GM18858 (cell line): ENCODE measurements at regions not wholly inside any gene's neighbourhood (a gene's known extent, or its start where the extent isn't known, plus 50 kb on each side); places are given as distances from the start of the nearest gene placed in this dataset.
"Not testable (repeated sequence)": the region's sequence is repeated elsewhere in the genome, so short reads cannot be mapped to it uniquely, and the experiment has no call there.

Experiments
- ATAC-seq: cut with Tn5 transposase; IDR thresholded peaks from one replicate; pipeline ENCODE4 v1.9.1; 2021; ENCODE audit not compliant: unreplicated experiment

DNA sequence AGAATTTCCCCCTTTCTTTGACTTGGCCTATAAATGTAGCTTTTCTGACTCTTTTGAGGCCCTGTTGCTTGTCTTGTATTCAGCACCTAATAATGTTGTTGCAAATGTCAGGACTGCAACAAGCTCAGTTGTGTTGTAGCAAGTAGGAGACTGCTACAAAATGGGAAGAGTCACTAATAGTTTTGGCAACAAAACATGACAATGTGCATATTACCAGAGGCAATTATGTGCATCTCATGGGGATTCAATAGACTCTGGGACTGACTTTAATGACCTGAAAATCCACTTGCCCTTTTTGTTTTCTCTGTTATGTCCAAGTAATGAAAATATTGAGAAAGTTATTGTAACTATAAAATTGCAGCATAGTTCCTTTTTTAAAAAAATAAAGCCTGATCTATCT, 368.4 kb downstream of the OSTF1 start:
- ATAC-seq = no peak

DNA sequence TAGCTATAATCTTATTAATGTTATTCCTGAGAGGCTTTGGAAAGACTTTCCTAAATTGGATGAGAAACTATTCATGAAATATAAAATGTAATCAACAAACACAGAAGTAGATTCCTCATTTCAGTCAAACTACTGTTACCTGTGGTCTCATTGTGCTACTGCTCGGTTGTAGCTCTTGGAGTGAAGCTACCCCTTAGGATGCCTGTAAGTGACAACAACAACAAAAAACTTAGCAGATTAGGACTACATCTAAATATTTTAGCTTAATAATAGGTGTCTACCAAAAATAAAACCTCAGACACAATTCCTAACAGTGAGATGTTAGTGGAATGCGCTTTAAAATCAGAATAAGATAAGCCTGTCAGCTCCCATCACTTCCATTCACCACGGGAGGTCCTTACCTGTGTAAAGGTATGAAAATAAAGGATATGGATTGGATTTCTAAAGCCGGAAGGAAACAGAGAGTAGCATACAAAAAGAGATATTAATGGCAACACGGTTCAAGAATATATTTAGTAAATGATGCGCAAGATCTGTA, 369.2 kb downstream of the OSTF1 start:
- no peak for ATAC-seq

DNA sequence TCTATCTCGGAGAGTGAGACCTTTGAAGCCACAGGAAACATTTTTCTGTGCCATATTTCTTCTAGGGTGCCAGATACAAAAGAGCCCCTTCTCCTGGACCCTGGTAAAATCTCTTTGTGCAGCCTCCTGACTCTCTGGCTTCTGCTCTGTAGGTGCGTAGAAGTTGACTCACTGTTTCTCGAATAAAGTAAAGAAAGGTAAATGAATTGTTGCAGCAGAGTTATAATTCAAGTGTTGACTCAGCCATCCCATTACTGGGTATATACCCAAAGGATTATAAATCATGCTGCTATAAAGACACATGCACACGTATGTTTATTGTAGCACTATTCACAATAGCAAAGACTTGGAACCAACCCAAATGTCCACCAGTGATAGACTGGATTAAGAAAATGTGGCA, 371.0 kb downstream of the OSTF1 start:
- not testable (repeated sequence) for ATAC-seq

DNA sequence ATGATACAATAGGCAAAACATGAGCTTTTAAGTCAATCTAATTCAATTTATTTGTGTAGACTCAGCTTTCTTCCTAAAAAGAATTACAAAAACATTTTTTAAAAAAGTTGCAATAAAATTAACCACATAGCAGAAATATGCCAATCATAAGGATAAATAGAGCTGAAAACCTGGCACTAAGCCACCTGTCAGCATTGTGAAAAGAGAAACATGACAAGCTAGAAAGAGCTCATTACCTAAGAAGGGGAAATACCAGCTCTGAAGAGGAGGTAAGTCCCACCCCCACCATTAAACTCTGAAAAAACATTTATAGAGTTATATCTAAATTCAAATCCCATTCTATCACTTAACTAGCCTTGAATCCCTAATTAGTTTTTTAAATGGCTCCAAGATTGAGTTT, 372.9 kb downstream of the OSTF1 start:
- no peak for ATAC-seq

DNA sequence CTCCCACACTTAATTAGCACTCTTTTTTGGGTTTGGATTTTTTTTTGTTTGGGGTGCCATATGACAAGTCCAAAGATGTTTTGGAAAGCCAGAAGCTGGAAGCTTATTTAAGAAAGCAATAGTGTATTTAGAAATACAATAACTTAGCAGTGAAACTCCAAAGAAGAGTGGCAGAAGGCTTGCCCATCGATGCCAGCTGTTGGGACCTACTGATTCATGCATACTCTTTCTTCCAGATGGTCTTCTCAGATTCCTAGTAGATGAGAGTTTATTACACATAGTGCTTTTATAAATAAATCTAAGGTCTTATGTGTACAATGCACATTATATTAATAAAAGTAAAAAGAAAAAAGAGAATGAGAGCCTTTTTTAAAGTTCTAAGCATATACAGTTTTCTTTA, 374.6 kb downstream of the OSTF1 start:
- ATAC-seq = no peak

DNA sequence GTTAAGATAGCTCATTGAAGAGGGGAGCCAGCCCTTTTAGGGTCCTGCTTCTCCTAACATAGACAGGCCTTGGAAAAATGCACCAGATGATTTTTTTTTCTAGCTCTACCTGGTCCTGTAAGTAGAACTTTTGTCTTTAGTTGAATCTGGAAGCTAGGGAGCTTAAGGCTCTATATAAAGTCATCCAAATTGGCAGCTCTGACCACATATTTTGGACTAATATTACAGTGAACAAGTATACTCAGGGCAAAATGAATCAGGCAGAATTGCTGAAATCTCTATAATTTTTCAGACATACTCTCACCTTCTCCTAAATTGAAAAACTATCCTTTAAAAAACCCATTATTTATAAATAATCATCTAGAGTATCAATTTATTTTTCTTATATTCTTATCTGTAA, 375.6 kb downstream of the OSTF1 start:
- no peak for ATAC-seq

DNA sequence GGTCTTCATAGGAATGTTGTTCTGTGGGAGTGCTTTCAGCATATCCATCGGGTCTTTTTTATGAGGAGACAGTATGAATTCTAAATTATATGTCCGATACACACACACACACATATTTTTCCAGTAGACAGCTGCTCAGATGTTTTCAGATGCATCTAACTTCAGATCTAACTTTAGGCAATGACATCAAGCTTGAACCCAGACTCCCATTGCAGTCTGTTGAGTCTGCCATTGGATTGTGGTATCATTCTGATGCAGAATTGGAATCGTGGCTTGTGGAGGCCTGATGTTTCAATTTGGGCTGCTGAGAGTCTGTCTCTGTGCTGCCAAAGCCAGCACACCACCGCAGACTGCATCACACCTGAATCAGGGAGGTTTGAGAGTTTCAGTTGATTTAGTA, 376.4 kb downstream of the OSTF1 start:
- ATAC-seq = no peak

DNA sequence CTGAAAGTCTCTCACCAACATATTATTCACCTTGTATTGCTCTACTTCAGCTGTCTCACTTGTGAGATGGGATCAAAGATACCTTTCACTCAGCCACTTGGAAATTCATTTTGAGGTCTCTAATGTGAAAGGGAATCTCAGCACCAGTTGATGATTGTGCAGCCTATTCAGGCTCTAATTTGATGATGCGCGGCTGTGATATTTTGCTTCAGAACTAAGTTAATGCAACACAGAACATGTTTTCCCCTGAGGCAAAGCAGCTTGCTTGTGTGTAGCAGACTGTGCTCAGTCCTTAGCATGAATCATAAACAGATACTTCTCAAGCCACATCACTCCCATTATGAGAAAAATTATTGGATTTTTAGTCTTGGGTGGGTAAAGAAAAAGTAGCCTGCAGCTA, 378.8 kb downstream of the OSTF1 start:
- ATAC-seq = no peak

DNA sequence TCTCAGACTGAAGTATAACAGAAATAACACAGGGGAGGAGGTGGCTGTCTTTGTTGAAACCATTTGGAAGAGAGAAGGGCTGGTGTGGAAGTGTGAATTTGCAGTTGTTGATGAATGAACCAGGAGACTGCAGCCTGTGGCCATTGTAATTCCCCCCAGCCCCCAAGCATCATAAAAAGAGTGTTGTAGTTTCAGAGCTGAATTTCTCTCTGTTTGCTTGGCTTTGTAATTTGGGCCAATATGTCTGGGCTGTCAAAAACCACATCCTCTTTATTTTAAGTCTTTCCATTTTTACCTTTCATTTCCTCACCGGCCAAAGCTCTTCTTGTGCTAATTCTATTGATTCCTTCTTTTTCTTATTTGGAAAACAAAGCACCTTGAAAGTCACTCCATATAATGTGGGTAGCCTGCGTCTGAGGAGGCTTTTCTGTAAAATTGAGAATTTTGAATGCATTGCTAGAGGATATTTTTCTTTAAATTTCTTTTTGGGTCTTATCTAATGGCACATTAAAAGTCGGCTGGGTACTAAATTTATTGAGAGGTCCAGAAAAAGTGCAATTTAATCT, 383.3 kb downstream of the OSTF1 start:
- no peak for ATAC-seq

DNA sequence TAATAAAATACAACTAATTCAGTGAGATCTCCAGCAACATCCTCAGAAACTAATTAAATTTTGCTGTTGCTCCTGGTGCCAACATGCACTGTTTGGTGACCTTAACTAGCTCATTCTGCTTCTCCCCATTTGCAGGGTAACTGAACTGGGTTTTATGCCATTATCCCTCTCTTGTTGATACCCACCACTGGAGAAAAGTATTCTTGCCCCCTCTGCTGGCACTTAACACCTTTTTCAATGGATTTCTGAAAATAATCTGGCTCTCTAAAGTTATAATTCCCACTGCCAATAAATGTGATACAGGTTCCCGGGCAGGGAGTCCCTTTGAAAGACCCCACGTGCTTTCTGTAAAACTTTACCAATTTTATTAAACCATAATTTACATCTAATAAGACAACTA, 394.3 kb downstream of the OSTF1 start:
- ATAC-seq = no peak

DNA sequence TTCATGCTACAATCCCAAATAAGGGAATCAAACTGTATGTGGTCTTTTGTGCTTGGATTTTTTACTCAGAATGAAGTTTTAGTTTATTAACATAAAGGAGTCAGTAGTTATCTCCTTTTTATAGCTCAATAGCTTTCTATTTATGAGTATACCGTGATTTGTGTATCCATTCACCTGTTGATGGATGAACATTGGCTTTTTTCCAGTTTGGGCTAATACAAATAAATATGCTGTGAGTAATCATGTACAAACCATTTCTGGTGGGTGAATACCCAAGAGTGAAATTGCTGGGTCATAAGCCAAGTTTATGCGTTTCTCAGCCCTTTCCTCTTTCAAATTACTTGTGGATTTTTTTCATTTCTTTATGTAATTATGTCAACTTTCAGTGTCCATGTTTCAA, 395.3 kb downstream of the OSTF1 start:
- ATAC-seq = no peak

DNA sequence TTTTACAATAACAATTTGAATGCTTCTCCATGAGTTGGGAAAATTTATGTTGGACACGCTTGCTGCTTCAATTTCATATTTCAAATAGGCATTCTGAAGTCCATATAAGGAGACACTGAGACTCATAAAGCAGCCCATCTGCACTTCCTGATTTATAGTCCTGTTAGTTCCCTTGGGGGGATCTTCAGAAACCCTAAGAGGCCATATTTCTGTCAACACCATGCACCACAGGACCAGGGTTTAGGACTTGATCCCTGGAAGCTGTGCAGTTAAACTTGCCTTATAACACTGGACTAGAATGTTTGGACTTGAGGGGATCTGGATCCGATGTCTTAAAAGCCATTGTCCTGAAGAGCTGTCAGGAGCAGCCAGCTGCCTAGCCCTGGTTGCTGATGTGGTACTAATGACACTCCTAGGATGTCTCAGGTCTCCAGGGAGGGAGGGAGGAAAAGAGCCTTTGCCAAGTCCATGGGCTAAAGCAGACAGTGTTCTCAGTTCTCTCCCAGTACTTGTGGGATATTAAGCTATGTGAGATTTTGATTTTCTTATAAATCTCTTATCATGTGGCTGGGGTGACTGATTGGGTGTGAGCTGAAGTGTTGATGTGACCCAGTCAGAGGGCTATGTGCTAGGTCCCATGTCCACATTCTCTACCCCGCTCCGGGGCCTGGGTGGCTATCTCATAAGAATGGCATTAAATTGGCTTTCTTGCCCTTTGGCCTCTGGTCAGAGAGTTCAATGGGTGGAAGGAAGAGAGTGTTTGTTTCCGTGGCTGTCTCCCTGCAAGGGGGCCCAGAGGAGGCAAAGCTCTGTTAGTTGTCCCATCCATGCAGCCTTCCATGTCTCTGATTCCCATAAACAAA, 399.8 kb downstream of the OSTF1 start:
- ATAC-seq = no peak

DNA sequence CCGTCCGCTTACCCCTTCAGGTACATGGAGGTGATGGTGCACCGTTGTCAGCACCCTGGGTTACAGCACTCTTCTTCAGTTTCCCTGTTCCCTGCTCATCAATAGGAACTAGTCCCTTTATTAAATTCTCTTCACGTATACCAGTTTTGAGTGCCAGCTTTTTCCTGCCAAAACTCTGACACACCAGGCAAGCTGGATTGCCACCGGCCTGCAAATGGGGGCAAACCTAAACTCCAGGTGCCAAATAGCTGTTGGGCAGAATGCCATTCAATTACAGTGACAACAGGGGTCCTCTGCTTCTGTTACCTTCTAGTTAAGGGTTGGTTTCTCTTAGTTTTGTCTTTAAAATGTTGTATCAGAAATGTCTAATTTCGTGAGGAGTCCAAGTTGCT, 400.4 kb downstream of the OSTF1 start:
- no peak for ATAC-seq

DNA sequence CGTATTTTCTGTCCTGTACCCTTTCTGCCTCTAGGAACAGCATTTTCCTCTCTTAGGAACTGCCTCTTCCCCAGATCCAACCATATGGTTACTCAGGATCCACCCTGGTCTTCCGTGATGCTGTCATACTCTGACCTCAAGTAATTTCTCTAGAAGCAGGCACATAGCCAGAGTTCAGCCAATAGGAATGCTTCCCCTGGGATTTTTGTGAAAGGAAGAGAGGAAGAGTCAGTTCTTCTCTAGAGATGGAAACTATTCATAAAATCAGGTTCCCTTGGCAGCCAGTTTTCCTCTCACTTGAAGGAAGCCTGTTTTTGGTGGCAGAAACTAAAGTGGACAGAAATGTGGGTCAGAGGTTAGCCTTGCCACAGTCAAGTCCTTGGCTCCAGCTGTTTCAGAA, 400.1 kb upstream of the PCSK5 start:
- ATAC-seq = no peak

DNA sequence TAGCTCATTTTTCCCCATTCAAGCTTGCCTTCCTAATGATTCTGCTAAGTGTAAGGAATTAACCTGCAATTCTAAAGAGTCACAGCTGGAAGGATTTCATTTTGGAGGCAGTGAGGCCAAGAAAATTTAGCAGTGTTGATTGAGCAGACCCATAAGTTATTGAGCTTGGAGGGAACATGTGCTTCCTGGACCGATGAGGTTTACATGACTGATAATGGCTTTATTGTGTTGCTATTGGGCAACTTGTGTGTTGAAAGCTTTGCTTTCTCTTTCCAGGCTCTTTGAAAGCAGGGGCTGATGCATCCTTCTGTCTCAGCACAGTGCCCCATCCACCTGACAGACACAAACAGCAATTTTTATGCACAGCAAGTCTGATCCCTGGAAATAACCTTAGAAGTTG, 398.9 kb upstream of the PCSK5 start:
- ATAC-seq = no peak

DNA sequence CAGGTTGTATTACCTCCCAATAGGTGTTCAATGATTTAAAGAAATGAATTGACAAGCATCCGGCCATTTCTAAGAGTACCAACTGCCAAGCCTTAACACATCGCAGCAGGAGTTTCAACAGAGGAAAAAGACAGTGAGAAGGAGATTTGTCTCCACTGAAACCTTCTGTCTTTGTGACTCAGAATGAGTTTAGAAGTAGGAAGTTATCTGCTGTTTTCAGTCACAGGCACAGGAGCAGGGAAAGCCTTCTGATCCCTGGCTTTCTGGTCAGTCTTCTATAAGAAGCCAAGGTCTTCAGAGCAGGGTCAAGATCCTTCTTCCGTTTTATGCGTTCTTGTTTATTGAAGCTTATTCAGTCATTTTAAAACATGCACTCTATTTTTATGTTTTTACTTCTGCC, 390.7 kb upstream of the PCSK5 start:
- ATAC-seq = no peak

DNA sequence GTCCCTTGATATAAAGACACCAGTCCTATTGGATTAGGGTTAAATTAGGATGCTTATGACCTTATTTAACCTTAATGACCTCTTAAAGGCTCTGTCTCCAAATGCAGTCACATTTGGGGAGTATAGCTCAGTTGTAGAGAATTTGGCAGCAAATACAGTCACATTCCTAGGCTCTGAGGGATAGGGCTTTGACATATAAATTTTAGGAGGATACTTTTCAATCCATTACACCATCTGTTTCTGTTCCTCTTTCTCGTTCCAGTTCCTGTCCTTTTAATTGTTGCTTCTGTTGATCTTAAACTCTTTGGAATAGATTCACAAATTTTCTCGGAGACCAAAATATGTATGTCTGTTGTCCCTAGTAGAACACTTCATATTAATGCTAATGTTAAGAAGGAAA, 390.0 kb upstream of the PCSK5 start:
- ATAC-seq = no peak

DNA sequence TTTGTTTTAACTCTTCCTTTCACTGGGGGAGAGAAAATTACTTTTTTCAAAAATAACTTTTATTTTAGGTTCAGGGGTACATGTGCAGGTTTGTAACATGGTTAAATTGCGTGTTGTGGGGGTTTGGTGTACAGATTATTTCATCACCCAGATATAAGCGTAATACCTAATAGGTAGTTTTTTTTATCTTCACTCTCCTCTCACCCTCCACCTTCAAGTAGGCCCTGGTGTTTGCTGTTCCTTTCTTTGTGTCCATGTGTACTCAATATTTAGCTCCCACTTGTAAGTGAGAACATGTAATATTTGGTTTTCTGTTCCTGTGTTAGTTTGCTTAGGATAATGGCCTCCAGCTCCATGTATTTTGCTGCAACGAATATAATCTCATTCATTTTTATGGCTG, 389.5 kb upstream of the PCSK5 start:
- not testable (repeated sequence) for ATAC-seq

DNA sequence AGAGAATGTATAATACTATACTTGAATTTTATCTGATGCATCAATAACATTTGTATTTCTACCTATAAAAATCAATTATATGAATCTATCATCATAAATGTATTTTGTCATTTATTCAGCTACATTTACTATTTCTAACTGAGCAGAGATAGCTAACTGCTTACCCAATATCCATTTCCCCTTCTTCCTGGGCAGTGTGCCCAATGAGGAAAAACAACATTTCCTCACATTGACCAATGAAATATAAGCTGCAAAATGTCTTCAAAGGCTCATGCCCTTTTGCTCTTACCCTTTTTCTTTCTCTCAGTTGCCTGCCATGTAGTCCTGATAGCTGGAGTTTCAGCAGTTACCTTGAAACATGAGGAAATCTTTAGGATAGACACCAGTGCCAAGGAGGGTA, 385.8 kb upstream of the PCSK5 start:
- ATAC-seq = no peak

DNA sequence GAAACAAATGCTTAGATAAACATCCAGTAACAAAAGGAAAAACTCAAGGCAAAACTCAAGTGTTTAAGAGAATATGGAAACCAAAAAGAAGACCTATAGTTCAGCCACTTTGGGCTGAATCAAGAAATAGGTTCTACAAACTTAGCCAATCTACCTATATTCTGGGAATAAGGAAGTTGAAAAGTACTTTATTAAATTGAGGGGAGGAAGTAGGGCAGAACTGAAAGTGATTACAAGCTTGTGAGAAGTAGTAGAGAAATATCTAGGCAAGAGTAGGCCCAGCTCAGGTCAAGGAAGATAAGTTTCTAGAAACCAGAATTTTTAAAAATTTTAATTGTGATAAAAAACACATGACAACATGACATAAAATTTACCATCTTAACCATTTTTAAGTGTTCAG, 384.8 kb upstream of the PCSK5 start:
- ATAC-seq = no peak

DNA sequence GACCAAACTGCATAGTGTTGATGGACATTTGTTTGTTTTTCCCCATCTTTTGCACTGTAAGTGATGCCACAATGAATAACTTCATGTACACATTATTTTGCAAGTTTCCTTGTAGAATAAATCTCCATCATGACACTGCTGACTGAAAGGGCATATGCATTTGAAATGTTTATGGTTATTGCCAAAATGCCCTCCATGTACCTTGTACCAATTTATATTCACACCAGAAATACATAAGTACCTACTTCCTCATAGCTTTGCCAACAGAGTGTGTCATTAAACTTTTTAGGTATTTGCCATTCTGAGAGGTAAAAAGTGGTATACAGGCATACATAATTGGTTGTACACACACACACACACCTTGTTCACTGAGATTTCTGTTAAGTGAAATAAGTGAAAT, 361.0 kb upstream of the PCSK5 start:
- no peak for ATAC-seq

DNA sequence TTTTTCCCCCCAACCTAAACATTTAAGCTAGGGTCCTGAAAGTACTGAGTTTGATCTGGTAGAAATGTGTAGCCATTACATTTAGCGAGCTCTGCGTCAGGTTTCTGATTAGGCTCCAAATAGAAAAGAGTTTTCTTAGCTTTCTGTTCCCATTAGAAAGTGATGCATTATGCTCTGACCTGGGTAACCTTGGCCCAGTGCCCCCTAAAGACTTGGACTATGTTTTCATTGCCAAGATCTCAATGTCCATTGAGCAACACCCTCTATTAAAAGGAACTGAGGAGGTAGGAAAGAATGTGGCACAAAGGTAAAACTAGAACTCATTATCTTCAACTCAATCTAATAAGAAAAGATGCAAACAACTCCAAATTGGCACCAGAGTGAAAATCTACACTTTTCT, 358.9 kb upstream of the PCSK5 start:
- no peak for ATAC-seq
